ENCODE measurements at regions not wholly inside any gene's neighbourhood (a gene's known extent, or its start where the extent isn't known, plus 50 kb on each side); places are given as distances from the start of the nearest gene placed in this dataset.

GRCh38 chr5:17989567-17990563 lies 355.6 kb downstream of the TAF11L14 start:
- no peak overlapping the region for H3K4me2 ChIP-seq (ENCODE audit: low read length)
- no peaks in the 10 kb centered on the region for H3K79me2 ChIP-seq
- H3K27me3 ChIP-seq (ENCODE audit: control insufficient read depth, insufficient read depth, low read length): no peaks in the 10 kb centered on the region
- no peaks in the 10 kb centered on the region for H3K9me3 ChIP-seq (ENCODE audit: control insufficient read depth, low read length)
- H3K4me3 ChIP-seq (ENCODE audit: low read depth, low read length): no peak overlapping the region
- H3K36me3 ChIP-seq (ENCODE audit: control insufficient read depth, insufficient read depth, low read length): no peaks in the 10 kb centered on the region
- no peak overlapping the region for H3K9ac ChIP-seq
- no peaks in the 10 kb centered on the region for H3K4me1 ChIP-seq
- no peak for TF ChIP-seq CTCF (IDR thresholded peaks at IDR 0.05)
- H2AFZ ChIP-seq: peak overlapping the region; percentile 23
- H3K27ac ChIP-seq: no peak overlapping the region

- Histone ChIP-seq H3K9ac (no peak overlapping the region), H3K9me3 (ENCODE audit: control insufficient read depth, low read length) (no peaks in the 10 kb centered on the region), H3K79me2 (no peaks in the 10 kb centered on the region), H3K36me3 (ENCODE audit: control insufficient read depth, insufficient read depth, low read length) (no peaks in the 10 kb centered on the region), H3K4me1 (no peaks in the 10 kb centered on the region), H2AFZ (no peak overlapping the region), H3K4me3 (ENCODE audit: low read depth, low read length) (no peak overlapping the region), H3K4me2 (ENCODE audit: low read length) (no peak overlapping the region), H3K27me3 (ENCODE audit: control insufficient read depth, insufficient read depth, low read length) (no peaks in the 10 kb centered on the region), H3K27ac (no peak overlapping the region)
- no peak for TF ChIP-seq CTCF (IDR thresholded peaks at IDR 0.05)
Measured at GRCh38 chr5:17991775-17992174, 357.5 kb downstream of the TAF11L14 start.

- H3K4me2 ChIP-seq (ENCODE audit: low read length): no peak overlapping the region
- H3K36me3 ChIP-seq (ENCODE audit: control insufficient read depth, insufficient read depth, low read length): no peaks in the 10 kb centered on the region
- TF ChIP-seq CTCF (IDR thresholded peaks at IDR 0.05): no peak
- H2AFZ ChIP-seq: no peak overlapping the region
- H3K4me3 ChIP-seq (ENCODE audit: low read depth, low read length): no peak overlapping the region
- H3K79me2 ChIP-seq: no peaks in the 10 kb centered on the region
- no peak overlapping the region for H3K9ac ChIP-seq
- no peaks in the 10 kb centered on the region for H3K9me3 ChIP-seq (ENCODE audit: control insufficient read depth, low read length)
- H3K27ac ChIP-seq: no peak overlapping the region
- no peaks in the 10 kb centered on the region for H3K4me1 ChIP-seq
- no peaks in the 10 kb centered on the region for H3K27me3 ChIP-seq (ENCODE audit: control insufficient read depth, insufficient read depth, low read length)
Measured at GRCh38 chr5:17992291-17992690, 358.0 kb downstream of the TAF11L14 start.

GRCh38 chr5:17995997-17996396 lies 361.7 kb downstream of the TAF11L14 start:
- no peaks in the 10 kb centered on the region for H3K9me3 ChIP-seq (ENCODE audit: control insufficient read depth, low read length)
- H3K4me3 ChIP-seq (ENCODE audit: low read depth, low read length): no peak overlapping the region
- H3K4me1 ChIP-seq: no peaks in the 10 kb centered on the region
- no peak overlapping the region for H2AFZ ChIP-seq
- H3K79me2 ChIP-seq: no peaks in the 10 kb centered on the region
- no peak overlapping the region for H3K9ac ChIP-seq
- no peak overlapping the region for H3K4me2 ChIP-seq (ENCODE audit: low read length)
- no peak overlapping the region for H3K27ac ChIP-seq
- H3K36me3 ChIP-seq (ENCODE audit: control insufficient read depth, insufficient read depth, low read length): no peaks in the 10 kb centered on the region
- TF ChIP-seq CTCF (IDR thresholded peaks at IDR 0.05): no peak
- H3K27me3 ChIP-seq (ENCODE audit: control insufficient read depth, insufficient read depth, low read length): no peaks in the 10 kb centered on the region
